ENCODE measurements at regions not wholly inside any gene's neighbourhood (a gene's known extent, or its start where the extent isn't known, plus 50 kb on each side); places are given as distances from the start of the nearest gene placed in this dataset.

- no peak for TF ChIP-seq CTCF (conservative IDR thresholded peaks at IDR 0.05 in 1 of 2, IDR thresholded peaks at IDR 0.05 in 1 of 2; ENCODE audit: extremely low read depth in 1 of 2, insufficient read depth in 1 of 2, low read depth in 1 of 2, low read length in 2 of 2)
- TF ChIP-seq EZH2 (IDR thresholded peaks at IDR 0.05; ENCODE audit: borderline replicate concordance, low read length) = no peak
These were observed 365.3 kb upstream of the SHH start for GRCh38 chr7:156177422-156178055.

Measured in mammary epithelial cell (primary cell).